Stimulated activated effector memory CD8-positive, alpha-beta T cell treated with anti-CD3 and anti-CD28 coated beads, Interleukin-12 subunit alpha, Interleukin-12 subunit beta, amount 100 ng/mL, for 72 hours (primary cell): ENCODE measurements at regions not wholly inside any gene's neighbourhood (a gene's known extent, or its start where the extent isn't known, plus 50 kb on each side); places are given as distances from the start of the nearest gene placed in this dataset.
"Not testable (repeated sequence)": the region's sequence is repeated elsewhere in the genome, so short reads cannot be mapped to it uniquely, and the experiment has no call there.

Experiments used
- ATAC-seq: fragments of 150-1000 bp; cut with Tn5 transposase; 2 replicates; pipeline ENCODE4 v1.10.0; 2021
- DNase-seq, 2 donors: peaks; one replicate each; pipeline ENCODE4 v3.0.0; 2021 to 2022; ENCODE audit warnings: low spot score in 2 of 2
- H3K27ac Mint-ChIP-seq: one replicate; pipeline ENCODE4 v1.8.0; 2022; ENCODE audit warnings: mild to moderate bottlenecking, mixed read lengths
- H3K36me3 Mint-ChIP-seq: one replicate; pipeline ENCODE4 v1.8.0; 2022; ENCODE audit warnings: mild to moderate bottlenecking, mixed read lengths
- H3K4me1 Mint-ChIP-seq: one replicate; pipeline ENCODE4 v1.8.0; 2022; ENCODE audit warnings: mixed read lengths
- H3K4me3 Mint-ChIP-seq: one replicate; pipeline ENCODE4 v1.8.0; 2022; ENCODE audit warnings: mild to moderate bottlenecking, mixed read lengths
- H3K9me3 Mint-ChIP-seq: one replicate; pipeline ENCODE4 v1.8.0; 2022; ENCODE audit warnings: mixed read lengths

GRCh38 chr5:92734211-92734940 lies 846.6 kb downstream of the NR2F1-AS1 start:
- ATAC-seq (no peak), DNase-seq (no peak)
- H3K27ac Mint-ChIP-seq = no peak overlapping the region
- H3K4me3 Mint-ChIP-seq = no peak overlapping the region
- H3K4me1 Mint-ChIP-seq = no peaks in the 10 kb centered on the region
- peaks cover 15% of the 10 kb centered on the region for H3K9me3 Mint-ChIP-seq
- no peaks in the 10 kb centered on the region for H3K36me3 Mint-ChIP-seq

- no peak overlapping the region for H3K4me3 Mint-ChIP-seq
- ATAC-seq (no peak), DNase-seq (no peak)
- H3K9me3 Mint-ChIP-seq = peaks cover 3% of the 10 kb centered on the region
- no peak overlapping the region for H3K27ac Mint-ChIP-seq
- H3K4me1 Mint-ChIP-seq = no peaks in the 10 kb centered on the region
- H3K36me3 Mint-ChIP-seq = no peaks in the 10 kb centered on the region
Observed at GRCh38 chr5:92730486-92730885, 850.5 kb downstream of the NR2F1-AS1 start.

- Mint-ChIP-seq H3K9me3 (peaks cover 7% of the 10 kb centered on the region), H3K4me3 (no peak overlapping the region), H3K27ac (no peak overlapping the region), H3K4me1 (no peaks in the 10 kb centered on the region), H3K36me3 (no peaks in the 10 kb centered on the region)
- ATAC-seq (no peak), DNase-seq (no peak)
Observed at GRCh38 chr5:92729088-92729487, 851.9 kb downstream of the NR2F1-AS1 start.

- H3K9me3 Mint-ChIP-seq = no peaks in the 10 kb centered on the region
- ATAC-seq (no peak), DNase-seq (no peak)
- H3K36me3 Mint-ChIP-seq = no peaks in the 10 kb centered on the region
- no peak overlapping the region for H3K4me3 Mint-ChIP-seq
- H3K4me1 Mint-ChIP-seq = no peaks in the 10 kb centered on the region
- H3K27ac Mint-ChIP-seq = no peak overlapping the region
Observed at GRCh38 chr5:92715946-92716520, 865.0 kb downstream of the NR2F1-AS1 start.

GRCh38 chr5:92713826-92714225 lies 867.2 kb downstream of the NR2F1-AS1 start:
- Mint-ChIP-seq H3K9me3 (peaks cover 4% of the 10 kb centered on the region), H3K27ac (no peak overlapping the region), H3K36me3 (no peaks in the 10 kb centered on the region), H3K4me3 (no peak overlapping the region), H3K4me1 (no peaks in the 10 kb centered on the region)
- ATAC-seq (no peak), DNase-seq (no peak)

- DNase-seq (no peak), ATAC-seq (no peak)
- no peaks in the 10 kb centered on the region for H3K4me1 Mint-ChIP-seq
- no peak overlapping the region for H3K4me3 Mint-ChIP-seq
- H3K27ac Mint-ChIP-seq = no peak overlapping the region
- no peaks in the 10 kb centered on the region for H3K36me3 Mint-ChIP-seq
- peaks cover 8% of the 10 kb centered on the region for H3K9me3 Mint-ChIP-seq
Observed at GRCh38 chr5:92713335-92713743, 867.7 kb downstream of the NR2F1-AS1 start.

GRCh38 chr5:92711956-92712355 lies 869.1 kb downstream of the NR2F1-AS1 start:
- no peaks in the 10 kb centered on the region for H3K4me1 Mint-ChIP-seq
- ATAC-seq (no peak), DNase-seq (no peak)
- peaks cover 10% of the 10 kb centered on the region for H3K9me3 Mint-ChIP-seq
- no peak overlapping the region for H3K4me3 Mint-ChIP-seq
- H3K36me3 Mint-ChIP-seq = no peaks in the 10 kb centered on the region
- H3K27ac Mint-ChIP-seq = no peak overlapping the region

- DNase-seq (no peak), ATAC-seq (no peak)
- H3K36me3 Mint-ChIP-seq = no peaks in the 10 kb centered on the region
- H3K9me3 Mint-ChIP-seq = peaks cover 12% of the 10 kb centered on the region
- no peak overlapping the region for H3K4me3 Mint-ChIP-seq
- H3K27ac Mint-ChIP-seq = no peak overlapping the region
- H3K4me1 Mint-ChIP-seq = no peaks in the 10 kb centered on the region
Observed at GRCh38 chr5:92704590-92704989, 876.4 kb downstream of the NR2F1-AS1 start.

- Mint-ChIP-seq H3K4me1 (no peaks in the 10 kb centered on the region), H3K4me3 (no peak overlapping the region), H3K36me3 (no peaks in the 10 kb centered on the region), H3K27ac (no peak overlapping the region), H3K9me3 (peaks cover 12% of the 10 kb centered on the region)
- DNase-seq (no peak), ATAC-seq (no peak)
Observed at GRCh38 chr5:92703976-92704375, 877.0 kb downstream of the NR2F1-AS1 start.

GRCh38 chr5:92695123-92696003 lies 885.7 kb downstream of the NR2F1-AS1 start:
- Mint-ChIP-seq H3K4me3 (no peak overlapping the region), H3K36me3 (no peaks in the 10 kb centered on the region), H3K9me3 (peaks cover 21% of the 10 kb centered on the region), H3K27ac (no peak overlapping the region), H3K4me1 (no peaks in the 10 kb centered on the region)
- DNase-seq = no peak
- no peak for ATAC-seq

GRCh38 chr5:92694067-92694466 lies 887.0 kb downstream of the NR2F1-AS1 start:
- H3K4me1 Mint-ChIP-seq = no peaks in the 10 kb centered on the region
- H3K9me3 Mint-ChIP-seq = peaks cover 19% of the 10 kb centered on the region
- no peak for DNase-seq
- ATAC-seq = no peak
- H3K27ac Mint-ChIP-seq = no peak overlapping the region
- no peaks in the 10 kb centered on the region for H3K36me3 Mint-ChIP-seq
- H3K4me3 Mint-ChIP-seq = no peak overlapping the region

- DNase-seq, H3K4me1 Mint-ChIP-seq, H3K4me3 Mint-ChIP-seq, H3K27ac Mint-ChIP-seq, H3K36me3 Mint-ChIP-seq, ATAC-seq: not testable (repeated sequence)
- H3K9me3 Mint-ChIP-seq = peaks cover 22% of the 10 kb centered on the region
Observed at GRCh38 chr5:92691955-92692354, 889.1 kb downstream of the NR2F1-AS1 start.

- Mint-ChIP-seq H3K36me3 (no peaks in the 10 kb centered on the region), H3K4me3 (no peak overlapping the region), H3K27ac (no peak overlapping the region), H3K9me3 (peaks cover 25% of the 10 kb centered on the region), H3K4me1 (no peaks in the 10 kb centered on the region)
- DNase-seq (no peak), ATAC-seq (no peak)
Observed at GRCh38 chr5:92687821-92688722, 892.9 kb downstream of the NR2F1-AS1 start.

GRCh38 chr5:92678640-92679039 lies 902.4 kb downstream of the NR2F1-AS1 start:
- DNase-seq (no peak), ATAC-seq (no peak)
- peaks cover 7% of the 10 kb centered on the region for H3K9me3 Mint-ChIP-seq
- H3K36me3 Mint-ChIP-seq = no peaks in the 10 kb centered on the region
- H3K4me1 Mint-ChIP-seq = no peaks in the 10 kb centered on the region
- H3K4me3 Mint-ChIP-seq = no peak overlapping the region
- H3K27ac Mint-ChIP-seq = no peak overlapping the region
